AG04450 (cell line): ENCODE measurements at regions not wholly inside any gene's neighbourhood (a gene's known extent, or its start where the extent isn't known, plus 50 kb on each side); places are given as distances from the start of the nearest gene placed in this dataset.

Source experiments
- CTCF ChIA-PET: fragments of 300-600, 350-600 bp; formaldehyde crosslinking; extraction: SDS; loops from one replicate; lab custom pipeline; 2022; ENCODE audit warnings: antibody characterized with exemption, inconsistent platforms; lab: Charles Lee
- POLR2A ChIA-PET: fragments of 350-600 bp; formaldehyde crosslinking; extraction: SDS; loops from one replicate; lab custom pipeline; 2021; ENCODE audit warnings: antibody characterized with exemption, inconsistent platforms; lab: Yijun Ruan, JAX
- DNase-seq: peaks from one replicate; pipeline ENCODE4 v3.0.0-alpha.2; 2011; ENCODE audit warnings: low read depth, low spot score
- H3K27ac ChIP-seq: one replicate; pipeline ENCODE4 v1.5.1; 2012; ENCODE audit warnings: low read depth, low read length, control low read depth
- H3K27me3 ChIP-seq: one replicate; pipeline ENCODE4 v1.6.0; 2012; ENCODE audit warnings: low read length; ENCODE audit not compliant: control insufficient read depth, insufficient read depth
- H3K4me3 ChIP-seq: 2 replicates; pipeline ENCODE4 v1.5.1; 2011; ENCODE audit warnings: mild to moderate bottlenecking, low read depth, low read length, control low read depth
- H3K9me3 ChIP-seq: 2 replicates; pipeline ENCODE4 v1.5.1; 2012; ENCODE audit warnings: low read length; ENCODE audit not compliant: control insufficient read depth, insufficient read depth
- TF ChIP-seq, protein P1 (sequence below): IDR thresholded peaks from 2 replicates; pipeline ENCODE4 v1.5.1; 2011; ENCODE audit warnings: low read depth, low read length, control low read depth, inconsistent platforms

DNA sequence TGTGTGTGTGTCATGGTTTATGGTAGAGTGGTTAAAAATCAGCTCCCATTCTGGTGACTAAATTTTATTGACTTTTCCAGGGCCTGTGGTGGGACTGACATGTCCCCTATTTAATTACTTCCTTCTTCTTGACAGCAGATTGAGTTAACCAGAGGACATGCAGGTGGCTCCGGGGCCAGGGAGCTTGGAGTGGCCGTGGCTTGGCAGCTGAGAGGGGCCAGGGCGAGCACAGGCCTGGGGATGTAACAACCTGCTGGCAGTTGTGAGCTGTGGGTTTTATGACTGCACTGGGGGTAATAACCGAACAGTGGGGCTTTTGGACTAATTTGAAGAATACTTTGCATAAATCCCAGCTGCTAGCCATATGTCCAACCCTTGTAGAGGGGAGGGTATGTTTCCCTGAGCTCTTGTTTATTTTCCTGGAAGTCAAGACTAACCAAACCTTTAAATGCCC, 186.0 kb downstream of the MID1IP1 start:
- Histone ChIP-seq H3K27ac (no peak overlapping the region), H3K9me3 (no peaks in the 10 kb centered on the region), H3K4me3 (no peak overlapping the region), H3K27me3 (no peaks in the 10 kb centered on the region)
- POLR2A ChIA-PET, result interaction anchor here (1.5 kb wide), 1 partner anchor 13 kb away, joined by 3 read pairs; no protein-coding TSS in a partner anchor
- TF ChIP-seq, protein P1, sequence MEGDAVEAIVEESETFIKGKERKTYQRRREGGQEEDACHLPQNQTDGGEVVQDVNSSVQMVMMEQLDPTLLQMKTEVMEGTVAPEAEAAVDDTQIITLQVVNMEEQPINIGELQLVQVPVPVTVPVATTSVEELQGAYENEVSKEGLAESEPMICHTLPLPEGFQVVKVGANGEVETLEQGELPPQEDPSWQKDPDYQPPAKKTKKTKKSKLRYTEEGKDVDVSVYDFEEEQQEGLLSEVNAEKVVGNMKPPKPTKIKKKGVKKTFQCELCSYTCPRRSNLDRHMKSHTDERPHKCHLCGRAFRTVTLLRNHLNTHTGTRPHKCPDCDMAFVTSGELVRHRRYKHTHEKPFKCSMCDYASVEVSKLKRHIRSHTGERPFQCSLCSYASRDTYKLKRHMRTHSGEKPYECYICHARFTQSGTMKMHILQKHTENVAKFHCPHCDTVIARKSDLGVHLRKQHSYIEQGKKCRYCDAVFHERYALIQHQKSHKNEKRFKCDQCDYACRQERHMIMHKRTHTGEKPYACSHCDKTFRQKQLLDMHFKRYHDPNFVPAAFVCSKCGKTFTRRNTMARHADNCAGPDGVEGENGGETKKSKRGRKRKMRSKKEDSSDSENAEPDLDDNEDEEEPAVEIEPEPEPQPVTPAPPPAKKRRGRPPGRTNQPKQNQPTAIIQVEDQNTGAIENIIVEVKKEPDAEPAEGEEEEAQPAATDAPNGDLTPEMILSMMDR, result no peak
- CTCF ChIA-PET, result interaction anchor here (0.9 to 1.7 kb wide), 2 partner anchors 14 to 219 kb away, joined by 3 to 6 read pairs; no protein-coding TSS in a partner anchor
- DNase-seq, result no peak

DNA sequence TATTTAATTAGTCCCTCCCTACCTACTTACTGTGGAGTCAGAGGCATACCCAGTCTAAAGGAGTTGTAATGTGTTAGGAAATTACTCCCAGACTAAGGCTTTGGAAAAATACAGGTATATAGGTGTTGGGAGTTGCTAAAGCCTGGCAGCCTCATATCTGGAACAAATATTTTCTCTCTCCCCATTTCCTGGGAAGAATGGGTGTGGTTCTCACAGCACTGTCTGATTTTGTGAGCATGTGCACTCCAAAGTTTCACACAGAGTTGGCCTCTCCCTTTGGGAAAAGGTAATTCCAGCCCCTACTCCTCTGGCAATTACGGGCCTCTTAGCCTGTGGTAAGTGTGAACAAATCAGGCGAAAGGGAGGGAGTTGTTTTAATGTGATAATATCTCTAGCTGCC, 187.0 kb downstream of the MID1IP1 start:
- no peaks in the 10 kb centered on the region for H3K9me3 ChIP-seq
- H3K27me3 ChIP-seq, result no peaks in the 10 kb centered on the region
- ChIA-PET POLR2A (no interaction called here), CTCF (no interaction called here)
- H3K27ac ChIP-seq, result no peak overlapping the region
- TF ChIP-seq, protein P1, result no peak
- H3K4me3 ChIP-seq, result no peak overlapping the region
- no peak for DNase-seq

DNA sequence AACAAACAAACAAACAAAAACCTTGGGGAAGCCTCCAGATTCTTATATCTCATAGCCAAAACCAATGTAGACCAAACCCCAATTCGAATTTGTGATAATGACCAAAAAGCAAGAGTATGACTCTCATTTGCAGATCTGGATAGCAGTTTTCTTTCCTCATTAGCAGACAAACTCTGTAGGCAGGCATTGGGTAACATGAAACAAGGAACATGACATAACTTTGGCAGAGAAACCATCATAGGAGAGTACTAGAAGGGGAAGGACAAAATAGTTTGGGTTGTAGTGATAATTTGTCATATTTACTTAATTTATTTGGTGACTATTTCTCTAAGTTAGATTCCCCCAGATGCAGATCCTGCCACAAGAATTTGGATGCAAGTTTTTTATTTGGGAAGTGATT, 187.8 kb downstream of the MID1IP1 start:
- Histone ChIP-seq H3K27me3 (peaks cover 2% of the 10 kb centered on the region), H3K4me3 (no peak overlapping the region), H3K9me3 (no peaks in the 10 kb centered on the region), H3K27ac (no peak overlapping the region)
- ChIA-PET POLR2A (no interaction called here), CTCF (no interaction called here)
- TF ChIP-seq, protein P1, result no peak
- DNase-seq, result no peak

DNA sequence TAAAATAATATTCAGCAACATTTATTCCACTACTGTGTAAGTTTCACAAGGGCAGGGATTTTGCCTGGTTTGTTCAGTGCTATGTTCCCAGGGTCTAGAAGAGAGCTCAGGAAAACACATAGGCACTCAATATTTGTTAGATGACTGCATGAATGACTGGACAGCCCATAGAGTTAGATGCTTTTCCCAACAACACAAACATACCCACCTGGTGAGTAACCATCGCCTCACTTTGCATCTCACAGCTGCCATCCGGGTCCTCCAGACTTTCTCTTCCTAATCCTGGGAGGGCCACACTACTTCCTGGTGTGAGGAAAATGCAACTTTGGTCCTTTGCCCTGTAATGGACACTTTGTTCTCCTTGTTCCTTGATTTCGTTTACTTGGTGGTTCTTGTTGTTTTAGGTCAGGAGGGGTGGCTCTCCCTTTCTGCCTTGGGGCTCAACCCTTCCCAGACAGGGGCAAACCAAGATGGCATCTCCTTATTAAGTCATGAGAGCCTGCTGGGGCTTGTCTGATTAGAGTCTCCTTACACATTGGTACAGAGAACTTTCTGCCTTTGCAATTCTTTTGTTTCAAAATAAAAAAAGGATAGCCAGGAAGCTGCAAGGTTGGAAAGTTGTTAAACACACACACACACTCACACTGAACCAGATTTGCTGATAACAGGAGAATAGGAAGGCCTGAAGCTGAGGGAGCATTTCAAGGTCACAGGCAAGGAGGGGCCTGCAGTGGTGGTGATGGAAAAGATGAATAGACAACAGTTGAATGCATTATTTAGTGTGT, 190.6 kb downstream of the MID1IP1 start:
- TF ChIP-seq, protein P1, result no peak
- ChIA-PET POLR2A (no interaction called here), CTCF (interaction anchor here (0.9 kb wide), 1 partner anchor 224 kb away, joined by 4 read pairs; no protein-coding TSS in a partner anchor)
- H3K27ac ChIP-seq, result no peak overlapping the region
- DNase-seq, result no peak
- H3K9me3 ChIP-seq, result no peaks in the 10 kb centered on the region
- H3K4me3 ChIP-seq, result no peak overlapping the region
- peaks cover 2% of the 10 kb centered on the region for H3K27me3 ChIP-seq

DNA sequence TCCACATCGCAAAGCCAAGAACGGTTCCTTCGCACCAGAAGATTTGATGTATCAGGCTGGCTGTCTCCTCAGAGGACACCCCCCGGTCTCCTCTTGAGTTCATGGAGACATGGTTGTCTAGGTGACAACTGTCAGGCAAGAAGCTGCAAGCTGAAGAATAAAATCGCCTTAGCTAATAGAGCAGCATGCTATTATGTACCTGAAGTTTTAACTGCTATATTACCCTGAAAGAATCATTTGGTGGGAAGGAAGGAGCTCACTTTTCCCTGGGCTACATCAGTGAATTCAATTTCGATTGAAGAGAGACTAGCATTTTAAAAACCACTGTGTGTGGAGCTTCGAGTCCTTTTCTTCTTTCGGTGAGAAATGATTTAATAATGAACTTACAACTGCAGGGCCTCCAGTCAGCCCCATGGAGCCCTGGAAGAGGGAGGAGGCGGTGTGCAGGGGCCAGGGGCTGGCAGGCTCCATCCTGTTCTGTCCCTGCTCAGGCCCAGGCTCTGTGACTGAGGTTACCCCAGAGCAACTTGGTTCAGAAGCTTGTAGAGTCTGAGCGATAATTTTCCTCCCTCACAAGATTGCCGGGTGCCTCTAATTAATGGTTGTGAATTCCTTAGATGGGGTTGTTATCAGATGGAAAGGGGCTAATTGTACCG, 191.3 kb downstream of the MID1IP1 start:
- H3K27ac ChIP-seq, result no peak overlapping the region
- no peak for DNase-seq
- no peaks in the 10 kb centered on the region for H3K9me3 ChIP-seq
- ChIA-PET POLR2A (no interaction called here), CTCF (no interaction called here)
- peaks cover 2% of the 10 kb centered on the region for H3K27me3 ChIP-seq
- H3K4me3 ChIP-seq, result no peak overlapping the region
- TF ChIP-seq, protein P1, result no peak
